Ishikawa (cell line): ENCODE measurements at regions not wholly inside any gene's neighbourhood (a gene's known extent, or its start where the extent isn't known, plus 50 kb on each side); places are given as distances from the start of the nearest gene placed in this dataset.

Source experiments
- CEBPB ChIP-seq: IDR thresholded peaks from 2 replicates; pipeline ENCODE4 v1.6.1; 2012
- CREB1 ChIP-seq: IDR thresholded peaks from 2 replicates; pipeline ENCODE4 v1.6.1; 2012; ENCODE audit warnings: low read depth
- EGR1 ChIP-seq: IDR thresholded peaks from 2 replicates; pipeline ENCODE4 v1.6.1; 2012
- EP300 ChIP-seq: IDR thresholded peaks from 2 replicates; pipeline ENCODE4 v1.6.1; 2012; ENCODE audit warnings: borderline replicate concordance
- FOXM1 ChIP-seq: IDR thresholded peaks from 2 replicates; pipeline ENCODE4 v1.6.1; 2012; ENCODE audit warnings: low read depth, borderline replicate concordance
- MAX ChIP-seq: IDR thresholded peaks from 2 replicates; pipeline ENCODE4 v1.6.1; 2012
- NFIC ChIP-seq: IDR thresholded peaks from 2 replicates; pipeline ENCODE4 v1.6.1; 2012
- RAD21 ChIP-seq: IDR thresholded peaks from 2 replicates; pipeline ENCODE4 v1.6.1; 2012; ENCODE audit warnings: low read depth
- REST ChIP-seq: IDR thresholded peaks from 2 replicates; pipeline ENCODE4 v1.6.1; 2012; ENCODE audit warnings: low read depth, mild to moderate bottlenecking
- TAF1 ChIP-seq: IDR thresholded peaks from 2 replicates; pipeline ENCODE4 v1.6.1; 2012; ENCODE audit warnings: low read depth, mild to moderate bottlenecking
- YY1 ChIP-seq: IDR thresholded peaks from 2 replicates; pipeline ENCODE4 v1.6.1; 2012; ENCODE audit warnings: low read depth
- ZBTB7A ChIP-seq: IDR thresholded peaks from 2 replicates; pipeline ENCODE4 v1.6.1; 2012; ENCODE audit warnings: low read depth

GRCh38 chr2:499726-500125 is 177.5 kb downstream of the TMEM18 start:
- TF ChIP-seq TAF1: no peak
- TF ChIP-seq MAX: no peak
- TF ChIP-seq REST: no peak
- no peak for TF ChIP-seq YY1
- no peak for TF ChIP-seq NFIC
- no peak for TF ChIP-seq FOXM1
- no peak for TF ChIP-seq CEBPB
- no peak for TF ChIP-seq RAD21
- TF ChIP-seq EGR1: no peak
- TF ChIP-seq EP300: no peak
- no peak for TF ChIP-seq ZBTB7A
- no peak for TF ChIP-seq CREB1
